ENCODE measurements at regions not wholly inside any gene's neighbourhood (a gene's known extent, or its start where the extent isn't known, plus 50 kb on each side); places are given as distances from the start of the nearest gene placed in this dataset.

DNA sequence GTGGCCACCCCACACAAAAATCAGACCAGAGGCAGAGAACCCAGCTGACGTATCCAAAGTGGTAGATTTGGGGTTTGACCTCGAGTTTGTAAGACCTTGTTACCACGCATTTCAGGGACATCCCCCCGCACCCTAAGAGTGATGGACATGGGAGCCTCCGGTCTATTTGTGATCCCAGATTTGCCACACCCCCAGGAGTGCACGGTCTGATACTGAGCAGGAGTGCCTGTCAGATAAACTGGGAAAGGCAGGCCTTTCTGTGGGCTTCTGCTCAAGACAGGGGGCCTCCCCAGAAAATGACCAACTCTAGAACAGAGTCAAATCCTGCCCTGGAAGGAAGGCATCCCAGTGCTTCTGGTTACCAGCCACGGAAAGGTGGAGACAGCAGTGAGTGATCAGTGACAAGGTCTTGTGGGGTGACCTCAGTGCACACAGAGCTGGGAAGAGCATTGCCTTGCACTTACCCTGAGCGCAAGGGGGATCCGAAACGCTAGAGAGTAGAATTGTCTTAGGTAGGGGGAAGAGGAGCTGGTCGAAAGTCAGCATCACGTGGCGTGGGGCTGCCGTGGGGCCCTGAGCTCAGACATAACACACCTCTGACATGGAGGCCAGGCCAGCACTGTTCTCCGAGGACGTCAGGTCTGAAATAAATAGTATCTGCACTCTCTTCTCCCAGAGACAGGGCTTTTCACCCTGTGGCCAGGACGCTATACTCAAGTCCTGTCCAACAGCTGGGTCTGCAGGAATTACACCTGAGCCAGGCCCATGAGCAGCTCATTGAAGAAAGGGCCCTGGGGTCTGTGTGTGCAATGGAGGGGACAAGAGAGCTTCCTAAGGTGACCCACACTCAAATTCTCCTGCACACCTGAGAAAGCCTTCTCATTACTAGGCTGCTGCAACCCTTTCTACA is 242.4 kb upstream of the SALL3 start:
- TF ChIP-seq, protein P1, sequence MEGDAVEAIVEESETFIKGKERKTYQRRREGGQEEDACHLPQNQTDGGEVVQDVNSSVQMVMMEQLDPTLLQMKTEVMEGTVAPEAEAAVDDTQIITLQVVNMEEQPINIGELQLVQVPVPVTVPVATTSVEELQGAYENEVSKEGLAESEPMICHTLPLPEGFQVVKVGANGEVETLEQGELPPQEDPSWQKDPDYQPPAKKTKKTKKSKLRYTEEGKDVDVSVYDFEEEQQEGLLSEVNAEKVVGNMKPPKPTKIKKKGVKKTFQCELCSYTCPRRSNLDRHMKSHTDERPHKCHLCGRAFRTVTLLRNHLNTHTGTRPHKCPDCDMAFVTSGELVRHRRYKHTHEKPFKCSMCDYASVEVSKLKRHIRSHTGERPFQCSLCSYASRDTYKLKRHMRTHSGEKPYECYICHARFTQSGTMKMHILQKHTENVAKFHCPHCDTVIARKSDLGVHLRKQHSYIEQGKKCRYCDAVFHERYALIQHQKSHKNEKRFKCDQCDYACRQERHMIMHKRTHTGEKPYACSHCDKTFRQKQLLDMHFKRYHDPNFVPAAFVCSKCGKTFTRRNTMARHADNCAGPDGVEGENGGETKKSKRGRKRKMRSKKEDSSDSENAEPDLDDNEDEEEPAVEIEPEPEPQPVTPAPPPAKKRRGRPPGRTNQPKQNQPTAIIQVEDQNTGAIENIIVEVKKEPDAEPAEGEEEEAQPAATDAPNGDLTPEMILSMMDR (IDR thresholded peaks at IDR 0.05) = no peak
- no peak for TF ChIP-seq POLR2A (IDR thresholded peaks at IDR 0.05)
- Histone ChIP-seq H3K36me3 (no peaks in the 10 kb centered on the region), H3K4me1 (no peaks in the 10 kb centered on the region), H3K27me3 (peaks cover 0 to 4% (median 0%) of the 10 kb centered on the region in 9 donors), H3K4me3 (no peak overlapping the region), H3K27ac (no peak overlapping the region), H3K9me3 (no peaks in the 10 kb centered on the region)
- no peak for ATAC-seq
- DNase-seq = no peak
- WGBS, 4 donors = 63 to 69% (median 65%) methylated on average over 15 to 17 of the region's 17 CpGs
- intact Hi-C loops (cut with DNase I) = no loop called here

DNA sequence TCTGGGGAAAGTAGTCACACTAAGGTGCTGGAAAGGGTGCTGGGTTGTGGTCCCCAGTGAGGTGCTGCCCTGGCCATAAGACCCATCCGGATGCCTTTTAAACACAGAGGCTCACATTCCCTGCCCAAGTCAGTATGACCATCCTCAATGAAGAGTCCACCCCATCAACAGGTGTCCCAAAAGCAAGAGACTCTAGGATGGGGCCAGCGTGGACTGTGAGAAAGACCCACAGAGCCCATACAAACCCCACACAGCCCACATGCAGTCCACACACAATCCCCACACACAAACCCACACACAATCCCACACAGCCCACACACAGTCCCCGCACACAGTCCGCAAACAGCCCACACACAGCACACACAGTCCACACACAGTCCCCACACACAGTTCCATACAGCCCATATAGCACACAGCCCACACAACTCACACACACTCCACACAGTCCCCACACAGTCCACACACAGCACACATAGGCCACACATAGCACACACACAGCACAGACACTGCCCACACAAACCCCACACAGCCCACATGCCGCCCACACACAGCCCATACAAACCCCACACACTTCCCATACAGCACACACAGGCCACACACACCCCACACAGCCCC is 241.4 kb upstream of the SALL3 start:
- intact Hi-C loops (cut with DNase I) = no loop called here

DNA sequence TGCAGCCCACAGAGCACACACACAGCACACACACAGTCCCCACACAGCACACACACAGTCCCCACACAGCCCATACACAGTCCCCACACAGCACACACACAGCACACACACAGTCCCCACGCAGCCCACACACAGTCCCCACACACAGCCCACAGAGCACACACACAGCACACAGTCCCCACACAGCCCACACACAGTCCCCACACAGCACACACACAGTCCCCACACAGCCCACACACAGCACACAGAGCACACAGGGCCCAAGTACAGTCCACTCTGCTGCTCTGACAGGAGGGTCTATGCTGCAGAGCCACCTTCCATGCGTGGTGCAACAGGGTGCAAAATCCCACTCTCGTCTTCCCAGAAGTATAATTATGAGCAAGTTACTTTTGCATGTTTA is 240.5 kb upstream of the SALL3 start:
- peaks cover 0 to 4% (median 0%) of the 10 kb centered on the region in 9 donors for H3K27me3 ChIP-seq

More for the DNA sequence above, 241.4 kb upstream of the SALL3 start:
- Histone ChIP-seq H3K27me3 (peaks cover 0 to 4% (median 0%) of the 10 kb centered on the region in 9 donors), H3K9me3 (no peaks in the 10 kb centered on the region), H3K4me1 (no peaks in the 10 kb centered on the region), H3K4me3 (no peak overlapping the region), H3K36me3 (no peaks in the 10 kb centered on the region), H3K27ac (no peak overlapping the region)
- no peak for TF ChIP-seq POLR2A (IDR thresholded peaks at IDR 0.05)
- TF ChIP-seq, protein P1 (IDR thresholded peaks at IDR 0.05) = no peak
- 83 to 95% (median 93%) methylated on average over 5 of the region's 5 CpGs for WGBS, 4 donors
- DNase-seq (no peak), ATAC-seq (peak in 1 of 4 donors; percentile 13)

More for the DNA sequence above, 240.5 kb upstream of the SALL3 start:
- WGBS, 4 donors = 89 to 92% (median 91%) methylated on average over 3 of the region's 3 CpGs
- Histone ChIP-seq H3K27ac (no peak overlapping the region), H3K9me3 (no peaks in the 10 kb centered on the region), H3K4me1 (no peaks in the 10 kb centered on the region), H3K36me3 (no peaks in the 10 kb centered on the region), H3K4me3 (no peak overlapping the region)
- DNase-seq (no peak), ATAC-seq (no peak)
- intact Hi-C loops (cut with DNase I) = no loop called here
- TF ChIP-seq, protein P1 (IDR thresholded peaks at IDR 0.05) = no peak

All from heart left ventricle (tissue), 16 donors.